UCSD-AML1 (cell line): ENCODE measurements at regions not wholly inside any gene's neighbourhood (a gene's known extent, or its start where the extent isn't known, plus 50 kb on each side); places are given as distances from the start of the nearest gene placed in this dataset.
"Not testable (repeated sequence)": the region's sequence is repeated elsewhere in the genome, so short reads cannot be mapped to it uniquely, and the experiment has no call there.

Source experiments
- DNase-seq: peaks from one replicate; lab custom pipeline; 2025; ENCODE audit not compliant: unreplicated experiment; lab: John Stamatoyannopoulos, UW

DNA sequence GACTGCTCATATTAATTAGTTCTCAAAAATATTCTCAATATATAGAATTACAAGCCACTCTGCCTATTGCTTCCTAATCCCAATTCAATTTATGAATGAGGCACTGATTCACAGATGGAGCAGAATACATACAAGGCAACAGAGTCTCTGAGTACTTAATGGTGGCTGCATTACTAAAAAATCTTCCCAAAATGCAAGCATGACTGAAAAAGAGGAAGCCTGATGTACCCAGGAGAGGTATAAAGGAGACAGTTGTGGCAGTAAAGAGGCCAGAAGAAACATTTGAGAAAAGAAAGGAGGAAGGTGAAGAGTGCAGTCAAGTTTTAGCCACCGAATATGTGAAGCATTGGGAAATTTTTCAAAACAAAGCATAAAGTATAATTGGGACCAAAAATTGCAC, 163.2 kb upstream of the INTU start:
- DNase-seq: no peak

DNA sequence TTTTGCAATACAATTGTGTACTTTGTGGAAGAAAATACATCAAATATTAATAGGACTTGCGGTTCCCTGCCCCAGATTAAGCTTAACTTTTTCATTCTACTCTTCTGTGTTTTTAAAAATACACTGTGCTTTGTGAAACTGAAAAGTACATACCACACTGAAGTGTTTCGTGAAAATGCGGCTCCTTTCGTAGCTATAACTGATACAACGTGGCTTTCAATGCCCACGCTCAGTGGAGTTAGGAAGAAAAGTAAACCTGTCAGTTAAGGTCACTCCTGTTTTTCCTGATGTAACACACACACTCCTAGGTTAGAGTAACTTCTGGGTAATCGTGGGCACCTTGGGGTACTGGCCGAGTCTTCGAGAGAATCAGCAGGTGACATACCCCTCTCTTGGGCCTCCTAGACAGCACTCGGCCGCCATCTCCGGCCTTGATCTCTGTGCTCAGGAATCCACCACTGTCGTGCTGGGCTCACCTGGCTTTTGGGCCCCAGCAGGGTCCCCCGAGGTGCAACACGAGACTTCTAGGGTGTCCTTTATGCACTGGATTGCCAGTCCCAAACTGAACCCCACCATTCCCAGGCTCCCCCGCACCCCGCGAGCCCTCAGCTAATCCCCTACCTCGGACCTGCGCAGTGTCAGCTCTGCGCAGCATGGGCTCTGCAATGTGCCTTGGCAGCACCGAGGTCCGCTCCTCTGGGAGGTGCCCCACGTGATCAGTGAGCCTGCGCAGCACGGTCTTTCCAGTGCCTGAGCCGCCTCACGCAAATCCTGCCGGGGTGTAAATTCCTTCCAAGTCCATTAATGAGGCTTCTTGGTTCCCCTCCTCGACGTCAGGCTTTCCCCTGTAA, 162.6 kb upstream of the INTU start:
- no peak for DNase-seq

DNA sequence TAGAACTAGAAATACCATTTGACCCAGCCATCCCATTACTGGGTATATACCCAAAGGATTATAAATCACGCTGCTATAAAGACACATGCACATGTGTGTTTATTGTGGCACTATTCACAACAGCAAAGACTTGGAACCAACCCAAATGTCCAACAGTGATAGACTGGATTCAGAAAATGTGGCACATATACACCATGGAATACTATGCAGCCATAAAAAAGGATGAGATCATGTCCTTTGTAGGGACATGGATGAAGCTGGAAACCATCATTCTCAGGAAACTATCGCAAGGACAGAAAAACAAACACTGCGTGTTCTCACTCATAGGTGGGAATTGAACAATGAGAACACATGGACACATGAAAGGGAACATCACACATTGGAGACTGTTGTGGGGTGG, 154.5 kb upstream of the INTU start:
- not testable (repeated sequence) for DNase-seq

DNA sequence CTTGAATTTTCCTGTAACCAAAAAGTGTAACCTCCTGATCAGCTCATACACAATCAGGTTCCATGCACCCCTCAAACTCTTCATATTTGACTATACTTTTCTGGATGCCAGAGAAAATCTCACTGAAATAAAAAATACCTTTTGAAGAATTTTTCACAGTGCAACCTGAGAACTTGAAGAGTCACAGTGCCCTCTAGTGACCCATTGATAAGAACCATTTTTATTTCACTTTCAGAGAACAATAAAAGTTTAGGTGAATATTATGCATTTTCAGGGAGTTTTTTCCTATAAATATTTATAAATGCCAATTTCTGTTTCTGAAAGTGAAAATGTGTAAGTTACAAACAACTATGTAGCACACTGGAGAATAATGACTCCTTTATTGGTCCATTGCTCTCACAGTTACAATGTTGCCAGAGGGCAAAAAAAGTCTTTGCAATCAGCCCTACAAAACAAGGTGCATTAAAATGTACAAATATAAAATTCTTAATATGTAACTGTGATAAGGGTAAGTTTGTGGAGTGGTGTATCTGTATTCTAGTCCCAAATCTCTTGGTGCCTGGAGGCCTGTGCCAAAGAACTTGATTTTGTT, 153.6 kb upstream of the INTU start:
- DNase-seq: no peak

DNA sequence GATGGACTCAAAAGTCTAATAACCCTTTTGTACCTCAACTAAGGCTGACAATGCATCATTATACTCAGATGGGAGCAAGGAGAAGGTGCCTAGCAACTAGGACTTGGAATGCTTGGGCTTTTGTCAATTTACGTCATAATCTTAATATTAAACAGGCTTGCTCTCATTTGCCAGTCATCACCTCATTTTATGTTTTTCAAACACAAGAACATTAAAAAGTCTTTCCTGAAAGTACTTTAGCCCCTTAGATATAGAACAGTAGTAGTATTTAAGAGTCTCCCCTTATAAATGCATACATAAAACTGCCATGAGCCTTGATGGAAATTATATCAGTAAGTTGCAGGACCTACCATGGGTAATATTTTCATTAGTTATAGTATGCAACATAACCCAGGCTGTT, 150.7 kb upstream of the INTU start:
- DNase-seq: no peak

DNA sequence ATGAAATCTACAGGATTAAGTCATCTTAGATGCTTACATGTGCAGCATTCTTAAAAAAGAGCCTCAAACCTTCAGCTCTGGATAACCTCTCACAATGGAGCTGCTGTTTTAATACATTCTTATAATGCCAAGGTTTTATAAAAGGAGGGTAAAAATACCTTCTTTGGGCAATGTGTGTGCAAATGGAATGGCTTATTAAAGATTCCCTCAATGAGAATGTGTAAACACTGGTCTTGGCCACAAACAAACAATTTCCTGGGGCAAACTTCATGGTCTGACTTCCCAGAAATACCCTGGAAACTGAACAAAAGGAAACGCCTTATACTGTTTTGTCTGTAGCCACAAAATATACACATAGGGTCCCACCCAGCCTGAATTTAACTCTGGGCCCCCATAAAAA, 148.6 kb upstream of the INTU start:
- DNase-seq: no peak

DNA sequence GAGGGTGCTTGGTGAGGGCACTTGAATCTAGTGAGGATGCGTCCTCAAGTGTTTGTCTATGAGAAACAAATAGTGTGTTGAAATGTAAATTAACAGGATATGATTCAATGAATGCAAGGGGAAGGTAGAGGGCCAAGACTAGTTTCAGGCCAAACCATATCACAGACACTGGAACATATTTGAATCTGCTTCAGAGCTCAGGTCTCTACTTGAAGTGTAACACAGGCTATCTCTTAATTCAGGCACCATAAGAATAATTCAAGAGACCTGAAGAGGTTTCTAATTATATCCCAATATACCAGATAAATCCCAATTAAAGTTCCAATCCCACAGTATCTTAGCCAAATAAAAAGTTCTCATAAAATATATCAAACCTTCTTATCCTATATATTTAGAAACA, 146.5 kb upstream of the INTU start:
- DNase-seq: no peak

DNA sequence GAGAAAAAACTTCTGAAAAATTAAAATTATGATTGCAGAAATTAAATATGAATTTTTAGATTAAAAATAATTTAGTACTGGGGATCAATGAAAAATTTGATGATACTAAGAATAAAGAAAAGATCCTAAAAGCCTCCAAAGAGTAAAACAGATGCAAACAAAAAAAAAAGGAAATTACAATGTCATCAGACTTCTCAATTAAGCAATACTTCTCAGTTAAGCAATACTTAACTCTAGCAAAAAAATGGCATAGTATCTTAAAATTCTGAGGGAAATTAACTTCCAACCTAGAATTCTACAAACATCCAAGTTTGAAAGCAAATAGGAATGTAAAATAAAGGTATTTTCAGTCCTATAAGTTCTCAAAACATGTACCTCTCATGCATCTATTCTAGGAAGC, 141.2 kb upstream of the INTU start:
- no peak for DNase-seq

DNA sequence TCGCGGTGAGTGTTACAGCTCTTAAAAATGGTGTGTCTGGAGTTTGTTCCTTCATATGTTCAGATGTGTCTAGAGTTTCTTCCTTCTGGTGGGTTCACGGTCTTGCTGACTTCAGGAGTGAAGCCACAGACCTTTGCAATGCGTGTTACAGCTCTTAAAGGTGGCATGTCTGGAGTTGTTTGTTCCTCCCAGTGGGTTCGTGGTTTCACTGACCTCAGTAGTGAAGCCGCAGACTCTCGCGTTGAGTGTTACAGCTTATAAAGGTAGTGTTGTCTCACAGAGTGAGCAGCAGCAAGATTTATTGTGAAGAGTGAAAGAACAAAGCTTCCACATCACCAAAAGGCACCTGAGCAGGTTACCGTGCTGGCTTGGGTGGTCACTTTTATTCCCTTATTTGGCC, 135.9 kb upstream of the INTU start:
- DNase-seq: not testable (repeated sequence)

DNA sequence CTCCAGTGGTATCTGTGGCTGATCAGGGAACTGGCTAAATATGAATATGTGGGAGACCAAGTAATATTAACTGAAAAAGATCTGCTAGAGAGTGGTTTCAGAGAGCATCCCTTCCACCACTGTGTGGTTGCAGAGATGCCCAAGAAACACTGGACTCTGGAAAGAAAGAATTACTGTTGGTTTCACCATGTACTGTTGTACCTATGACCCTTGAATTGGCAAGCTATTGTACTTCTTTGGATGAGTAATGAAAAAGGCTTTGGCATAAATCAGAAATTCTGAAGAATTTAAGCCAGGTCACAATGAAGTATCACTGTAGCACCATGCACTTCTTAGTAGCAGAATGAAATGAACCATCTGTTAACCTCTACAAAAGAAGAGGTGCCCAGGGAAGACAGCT, 134.4 kb upstream of the INTU start:
- no peak for DNase-seq

DNA sequence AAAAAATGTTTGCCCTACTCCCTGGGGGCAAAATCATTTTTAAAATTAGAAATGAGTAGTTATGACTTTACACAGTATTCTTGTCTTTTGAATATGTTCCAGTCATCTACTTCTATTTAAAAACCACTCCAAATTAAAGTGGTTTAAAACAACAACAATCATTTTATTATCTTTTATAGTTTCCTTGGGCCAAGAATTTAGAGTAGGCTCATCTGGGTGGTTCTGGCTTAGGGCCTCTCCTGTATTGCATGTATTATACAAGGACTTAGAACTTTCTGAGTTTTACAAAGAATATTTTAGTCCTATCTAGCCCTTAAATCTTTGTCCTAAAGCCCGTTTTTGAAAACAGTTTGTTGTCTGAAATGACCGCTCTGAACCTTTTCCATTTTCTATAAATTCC, 132.5 kb upstream of the INTU start:
- no peak for DNase-seq

DNA sequence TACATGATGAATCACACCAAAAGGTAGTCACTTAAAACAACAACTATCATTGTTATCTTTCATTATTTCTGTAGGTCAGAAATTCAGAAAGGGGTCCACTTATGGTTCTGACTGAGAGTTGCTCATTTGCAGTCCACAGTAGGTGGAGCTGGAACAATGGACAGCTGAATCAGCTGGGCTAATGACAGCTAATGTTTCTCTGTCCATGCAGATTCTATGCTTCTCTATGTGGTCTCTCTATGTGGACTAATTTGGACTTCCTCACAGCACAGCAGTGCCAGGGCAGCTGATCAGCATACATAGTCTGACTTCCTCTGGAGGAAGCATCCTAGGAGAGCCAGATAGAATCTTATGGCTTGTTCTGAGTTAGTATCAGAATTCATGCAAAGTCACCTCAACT, 131.7 kb upstream of the INTU start:
- DNase-seq: no peak

DNA sequence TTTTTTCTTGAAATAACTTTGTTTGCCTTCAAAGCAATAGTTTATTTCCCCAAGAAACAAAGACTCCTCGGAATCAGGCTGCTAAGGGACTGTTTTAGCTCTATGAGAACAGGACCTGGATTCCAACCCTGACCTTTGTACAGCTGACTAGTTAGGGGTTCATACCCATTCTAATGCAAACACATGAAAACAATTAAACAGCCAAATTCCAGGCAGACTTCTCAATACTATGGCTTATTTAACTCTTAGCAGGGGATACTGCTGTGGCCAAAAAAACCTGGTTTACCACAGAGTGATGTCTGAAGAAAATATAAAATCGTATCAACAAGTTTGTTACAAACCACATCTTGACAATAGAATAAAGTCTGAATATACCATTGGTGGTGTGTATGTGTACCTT, 129.6 kb upstream of the INTU start:
- DNase-seq: no peak

DNA sequence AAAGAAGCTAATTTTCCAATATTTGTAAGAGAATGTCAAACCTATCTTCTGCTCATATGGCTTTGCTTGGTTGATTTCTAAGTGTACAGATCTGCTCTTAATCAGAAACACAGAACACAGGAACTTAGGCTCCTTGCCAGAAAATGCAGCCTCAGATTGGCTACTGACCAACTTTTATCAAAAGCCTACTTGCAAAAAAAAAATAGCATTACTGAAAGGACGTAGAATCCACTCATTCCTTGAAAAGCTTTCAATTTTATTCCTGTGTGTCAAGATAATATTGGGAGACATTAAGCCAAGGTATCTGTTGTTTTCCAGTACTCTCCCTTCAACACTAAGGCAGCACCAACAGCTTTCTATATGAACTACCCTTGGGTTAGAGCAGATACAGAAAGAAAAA, 127.6 kb upstream of the INTU start:
- no peak for DNase-seq

DNA sequence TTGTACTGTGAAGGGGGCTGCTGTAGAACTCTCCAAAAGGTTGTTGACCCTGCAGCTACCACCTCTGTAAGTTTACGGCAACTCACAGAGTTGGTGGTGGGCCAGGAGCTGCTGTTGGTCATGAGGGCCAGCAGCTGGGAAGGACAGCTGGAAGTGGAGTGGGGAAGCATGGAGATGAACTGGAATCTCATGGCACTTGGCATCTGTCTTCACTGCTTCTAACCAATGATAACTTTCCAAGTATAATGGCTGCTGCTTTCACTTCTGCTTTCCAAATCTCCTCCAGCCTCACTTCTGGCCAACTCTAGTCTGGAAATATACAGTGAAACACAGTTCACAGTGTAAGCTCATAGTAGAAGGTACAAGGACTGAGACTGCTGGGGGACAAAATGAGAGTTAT, 126.5 kb upstream of the INTU start:
- no peak for DNase-seq

DNA sequence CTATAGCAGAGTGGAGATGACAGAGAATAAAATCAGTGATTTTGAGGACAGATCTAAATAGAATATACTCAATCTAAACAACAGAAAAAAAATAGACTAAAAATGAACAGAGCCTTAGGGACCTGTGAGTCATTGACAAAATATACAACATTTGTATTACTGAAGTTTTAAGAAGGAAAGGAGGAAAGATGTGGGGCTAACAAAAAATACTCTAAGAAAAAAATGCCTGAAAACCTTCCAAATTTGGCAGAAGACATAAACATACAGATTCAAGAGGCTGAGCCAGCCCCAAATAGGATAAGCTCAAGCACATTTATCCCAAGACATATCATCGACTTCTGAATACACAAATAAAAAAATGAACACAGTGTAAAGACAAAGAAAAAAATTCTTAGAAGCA, 123.6 kb upstream of the INTU start:
- DNase-seq: no peak

DNA sequence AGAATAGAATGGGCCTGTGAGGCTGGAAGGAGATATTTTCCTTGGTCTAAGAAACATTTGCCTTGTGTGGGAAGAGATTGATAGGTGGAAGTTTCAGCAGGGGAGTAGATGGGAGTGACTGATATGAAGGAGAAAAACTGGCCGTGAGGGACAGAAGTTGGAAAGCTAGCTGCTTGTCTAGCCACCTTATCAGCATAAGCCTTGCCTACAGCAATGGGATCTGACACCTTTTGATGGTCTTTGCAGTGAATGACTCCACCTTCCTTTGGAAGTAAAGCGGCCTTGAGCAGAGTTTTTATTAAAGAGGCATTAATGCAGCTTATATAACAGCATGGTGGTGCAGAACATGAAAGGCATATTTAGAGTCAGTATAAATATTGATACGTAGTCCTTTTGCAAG, 120.1 kb upstream of the INTU start:
- not testable (repeated sequence) for DNase-seq

DNA sequence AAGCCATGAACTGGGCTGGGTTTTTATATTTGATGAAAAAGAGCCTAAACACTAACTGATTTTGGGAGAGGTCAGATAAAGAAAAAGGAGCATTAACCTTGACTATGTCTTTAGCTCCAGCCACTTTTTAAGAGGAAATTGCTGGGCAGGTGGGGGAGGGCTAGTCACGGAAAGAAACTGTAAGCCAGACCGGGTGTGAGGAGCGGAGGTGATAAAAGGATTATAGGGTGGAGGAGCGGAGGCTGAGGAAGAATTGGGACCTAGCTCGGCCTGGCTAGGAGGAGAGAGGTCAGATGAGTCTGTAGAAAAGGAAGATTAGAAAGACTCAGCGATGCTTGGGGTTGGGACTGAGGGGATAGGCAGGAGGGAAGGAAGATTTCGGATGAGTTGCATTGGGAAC, 117.5 kb upstream of the INTU start:
- not testable (repeated sequence) for DNase-seq

DNA sequence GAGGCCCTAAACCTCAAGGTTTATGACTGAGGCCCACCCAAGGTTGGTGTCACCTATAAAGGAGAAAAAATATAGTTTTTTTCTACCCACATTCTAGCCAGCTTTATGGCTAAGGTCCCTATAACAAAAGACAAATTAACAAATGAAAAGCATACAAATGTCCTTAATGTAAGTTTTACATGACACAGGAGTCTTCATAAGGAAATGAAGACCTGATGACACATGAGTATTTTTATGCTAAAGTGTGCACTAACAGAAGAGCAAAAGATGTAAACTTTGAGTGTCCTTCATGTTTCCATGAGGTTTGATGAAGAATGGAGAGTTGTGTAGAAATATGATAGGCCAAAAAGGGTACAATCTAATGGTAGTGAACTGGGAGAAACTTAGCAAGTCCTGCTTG, 114.7 kb upstream of the INTU start:
- no peak for DNase-seq

DNA sequence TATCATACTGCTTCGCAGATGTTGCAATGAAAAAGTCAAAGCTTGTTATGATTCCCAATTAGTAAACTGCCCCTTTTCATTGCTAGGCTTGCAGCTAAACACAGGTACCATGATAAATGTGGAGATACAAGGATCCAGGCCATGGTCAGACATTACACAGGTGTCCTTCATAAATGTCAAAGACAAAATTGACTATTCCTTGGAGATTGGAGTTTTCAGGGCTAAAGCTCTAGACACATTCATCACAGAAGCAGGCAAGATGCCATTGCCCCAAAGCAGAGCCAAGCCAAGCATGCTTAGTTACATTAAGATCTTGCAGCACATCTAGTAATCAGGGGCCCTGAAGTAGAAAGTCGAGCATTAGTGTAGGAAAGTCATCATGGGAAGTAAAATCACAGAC, 111.3 kb upstream of the INTU start:
- no peak for DNase-seq

DNA sequence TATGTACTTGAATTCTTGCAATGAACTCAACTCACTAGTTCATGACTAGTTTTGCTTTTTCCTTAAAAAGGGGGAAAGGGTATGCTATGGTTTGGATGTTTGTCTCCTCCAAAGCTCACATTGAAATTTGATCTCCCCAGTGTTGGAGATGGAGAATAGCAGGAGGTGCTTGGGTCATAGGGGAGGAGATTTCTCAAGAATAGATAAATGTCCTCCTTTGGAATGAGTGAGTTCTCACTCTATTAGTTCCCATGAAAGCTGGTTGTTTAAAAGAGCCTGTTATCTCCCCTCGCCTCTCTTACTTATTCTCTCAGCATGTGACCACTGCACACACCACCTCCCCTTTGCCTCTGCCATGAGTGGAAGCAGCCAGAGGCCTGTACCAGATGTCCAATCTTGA, 109.4 kb upstream of the INTU start:
- no peak for DNase-seq

DNA sequence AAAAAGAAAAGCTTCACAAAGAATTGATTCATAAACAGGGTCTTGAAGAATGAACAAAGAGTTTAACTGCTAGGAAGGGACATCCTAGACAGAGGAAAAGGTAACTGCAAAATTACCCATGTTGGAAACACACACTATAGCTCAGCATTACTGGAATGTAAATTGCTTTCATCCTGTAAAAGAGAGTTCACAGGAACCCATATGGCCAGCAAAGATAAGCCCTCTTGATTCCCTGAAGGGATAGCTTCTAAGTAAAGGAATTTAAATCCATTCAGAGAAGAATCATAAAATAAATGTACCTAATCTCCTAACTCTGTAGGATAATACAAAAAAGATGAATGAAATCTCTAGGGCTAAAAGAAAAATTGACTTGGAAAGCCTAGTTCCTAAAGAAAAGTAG, 107.1 kb upstream of the INTU start:
- no peak for DNase-seq

DNA sequence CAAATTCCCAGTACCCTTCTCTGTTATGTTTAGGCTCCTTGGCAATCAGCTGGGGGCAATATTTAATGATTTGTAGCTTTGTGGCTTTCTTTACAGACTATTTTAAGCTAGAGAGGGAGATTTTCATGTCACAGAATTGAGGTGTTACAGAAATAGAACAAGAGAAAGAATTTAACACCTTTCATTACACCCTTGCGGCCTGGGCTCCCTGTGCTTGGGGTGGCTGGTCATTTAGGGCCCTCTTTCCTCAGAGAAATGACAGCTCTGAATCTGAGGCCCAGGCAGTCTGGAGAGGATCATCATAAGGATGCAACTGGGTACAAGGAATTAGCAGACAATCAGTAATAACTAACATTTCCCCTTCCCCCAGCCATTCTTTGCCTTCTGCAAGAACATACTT, 104.5 kb upstream of the INTU start:
- no peak for DNase-seq
